Cardiac muscle cell (in vitro differentiated cells and primary cell): ENCODE measurements at regions not wholly inside any gene's neighbourhood (a gene's known extent, or its start where the extent isn't known, plus 50 kb on each side); places are given as distances from the start of the nearest gene placed in this dataset.

Source experiments
- DNase-seq, 2 donors: peaks; one replicate each; pipeline versions ENCODE4 v3.0.0 to v3.0.0-alpha.2; 2010 to 2017; ENCODE audit warnings: low read depth in 1 of 2, low spot score in 1 of 2
- H3K27ac ChIP-seq: fragments of 200-600 bp; sonication (generic); 2 replicates; pipeline ENCODE4 v1.5.1; 2016
- H3K27me3 ChIP-seq: fragments of 200-600 bp; sonication (generic); 2 replicates; pipeline ENCODE4 v1.6.0; 2016; ENCODE audit warnings: control low read depth
- H3K36me3 ChIP-seq: fragments of 200-600 bp; sonication (generic); 2 replicates; pipeline ENCODE4 v1.5.1; 2016; ENCODE audit warnings: control low read depth
- H3K4me1 ChIP-seq: fragments of 200-600 bp; sonication (generic); 2 replicates; pipeline ENCODE4 v1.8.1; 2017; ENCODE audit warnings: low read depth, mild to moderate bottlenecking, mixed run types
- H3K4me3 ChIP-seq: fragments of 200-600 bp; sonication (generic); 2 replicates; pipeline ENCODE4 v1.5.1; 2016; ENCODE audit warnings: mild to moderate bottlenecking
- H3K9me3 ChIP-seq: fragments of 200-600 bp; sonication (generic); 2 replicates; pipeline ENCODE4 v1.5.1; 2017; ENCODE audit warnings: low read depth, mild to moderate bottlenecking, control low read depth
- CTCF ChIP-seq: IDR thresholded peaks from 2 replicates; pipeline ENCODE4 v1.5.1; 2012; ENCODE audit warnings: low read depth, mild to moderate bottlenecking, low read length

- Histone ChIP-seq H3K9me3 (no peaks in the 10 kb centered on the region), H3K27me3 (no peaks in the 10 kb centered on the region), H3K27ac (no peak overlapping the region), H3K4me3 (no peak overlapping the region), H3K36me3 (no peaks in the 10 kb centered on the region), H3K4me1 (no peaks in the 10 kb centered on the region)
- DNase-seq: no peak
- no peak for TF ChIP-seq CTCF
These were observed 99.9 kb upstream of the RFLNA start for GRCh38 chr12:124194893-124195566.

GRCh38 chr12:124195567-124195942 is 99.3 kb upstream of the RFLNA start:
- Histone ChIP-seq H3K27me3 (no peaks in the 10 kb centered on the region), H3K4me1 (no peaks in the 10 kb centered on the region), H3K4me3 (no peak overlapping the region), H3K9me3 (no peaks in the 10 kb centered on the region), H3K36me3 (no peaks in the 10 kb centered on the region), H3K27ac (no peak overlapping the region)
- no peak for DNase-seq
- no peak for TF ChIP-seq CTCF

DNA sequence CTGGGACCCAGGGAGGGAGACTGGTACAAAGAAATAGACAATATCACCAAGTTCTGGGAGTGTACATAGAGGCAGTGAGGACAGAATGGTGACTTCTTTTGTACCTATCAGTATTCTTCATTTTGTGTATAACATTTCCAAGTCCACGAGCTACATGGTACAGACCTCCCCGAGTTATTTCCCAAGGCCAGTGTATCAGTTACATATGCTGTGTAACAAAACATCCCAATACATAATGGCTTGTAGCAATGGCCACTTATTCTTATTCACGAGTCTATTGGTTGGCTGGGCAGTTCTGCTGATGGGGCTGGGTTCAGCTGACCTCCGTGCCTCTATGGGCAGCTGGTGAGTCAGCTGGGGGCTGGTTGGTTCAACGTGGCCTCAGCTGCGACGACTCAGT is 98.7 kb upstream of the RFLNA start:
- Histone ChIP-seq H3K4me3 (no peak overlapping the region), H3K9me3 (no peaks in the 10 kb centered on the region), H3K27me3 (no peaks in the 10 kb centered on the region), H3K27ac (no peak overlapping the region), H3K36me3 (no peaks in the 10 kb centered on the region), H3K4me1 (no peaks in the 10 kb centered on the region)
- TF ChIP-seq CTCF: no peak
- no peak for DNase-seq

- no peak for TF ChIP-seq CTCF
- Histone ChIP-seq H3K9me3 (no peaks in the 10 kb centered on the region), H3K36me3 (no peaks in the 10 kb centered on the region), H3K4me3 (no peak overlapping the region), H3K4me1 (no peaks in the 10 kb centered on the region), H3K27me3 (no peaks in the 10 kb centered on the region), H3K27ac (no peak overlapping the region)
- no peak for DNase-seq
These were observed 93.6 kb upstream of the RFLNA start for GRCh38 chr12:124201248-124201647.

DNA sequence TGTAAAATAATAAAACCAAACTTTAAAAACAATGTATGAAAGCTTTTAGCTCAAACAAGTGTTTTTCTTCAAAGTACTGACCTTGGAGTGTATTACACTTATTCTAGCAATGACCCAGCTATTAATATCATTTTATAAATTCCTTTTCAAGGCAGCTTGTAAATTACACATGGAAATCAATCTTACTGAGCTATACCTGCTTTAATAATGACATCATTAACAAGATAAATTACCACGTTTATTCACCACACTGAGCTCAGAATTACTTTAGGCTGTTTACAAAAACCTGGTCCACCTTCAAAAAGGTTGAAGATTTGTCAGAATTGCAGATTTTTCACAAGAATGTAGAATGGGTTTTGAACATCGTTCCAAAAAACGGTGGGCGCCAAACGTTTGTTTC is 91.7 kb upstream of the RFLNA start:
- no peaks in the 10 kb centered on the region for H3K4me1 ChIP-seq
- H3K27me3 ChIP-seq: no peaks in the 10 kb centered on the region
- H3K27ac ChIP-seq: no peak overlapping the region
- no peak overlapping the region for H3K4me3 ChIP-seq
- H3K36me3 ChIP-seq: no peaks in the 10 kb centered on the region
- DNase-seq: no peak
- no peak for TF ChIP-seq CTCF
- H3K9me3 ChIP-seq: no peaks in the 10 kb centered on the region
